Neural cell (in vitro differentiated cells): ENCODE measurements at regions not wholly inside any gene's neighbourhood (a gene's known extent, or its start where the extent isn't known, plus 50 kb on each side); places are given as distances from the start of the nearest gene placed in this dataset.

ENCODE experiments used
- H2AFZ ChIP-seq: fragments of 200-600, 300-800 bp; sonication (generic), shearing (Covaris generic); 2 replicates; pipeline ENCODE4 v1.6.0; 2014; ENCODE audit warnings: low read depth, mild to moderate bottlenecking, antibody characterized with exemption, low read length, moderate library complexity
- H3F3A ChIP-seq: fragments of 200-600 bp; shearing (Covaris generic); 2 replicates; pipeline ENCODE4 v1.6.1; 2016; ENCODE audit warnings: mild to moderate bottlenecking, moderate library complexity, mixed read lengths, antibody characterized with exemption, low read length; ENCODE audit not compliant: insufficient read depth, poor library complexity, severe bottlenecking
- H3K27ac ChIP-seq: fragments of 200-600, 300-800 bp; sonication (generic), shearing (Covaris generic); 2 replicates; pipeline ENCODE4 v1.5.1; 2014; ENCODE audit warnings: mild to moderate bottlenecking, low read length, moderate library complexity
- H3K27me3 ChIP-seq: fragments of 300-800, 200-600 bp; sonication (generic), shearing (Covaris generic); 2 replicates; pipeline ENCODE4 v1.6.0; 2014; ENCODE audit warnings: mild to moderate bottlenecking, low read depth, low read length, moderate library complexity; ENCODE audit not compliant: insufficient read depth
- H3K36me3 ChIP-seq: fragments of 300-800, 200-600 bp; sonication (generic), shearing (Covaris generic); 2 replicates; pipeline ENCODE4 v1.5.1; 2014; ENCODE audit warnings: mild to moderate bottlenecking, antibody characterized with exemption, low read length, moderate library complexity; ENCODE audit not compliant: insufficient read depth
- H3K4me2 ChIP-seq: fragments of 300-800, 200-600 bp; sonication (generic), shearing (Covaris generic); 2 replicates; pipeline ENCODE4 v1.6.0; 2014; ENCODE audit warnings: mild to moderate bottlenecking, low read length
- H3K4me3 ChIP-seq: fragments of 300-800, 200-600 bp; sonication (generic), shearing (Covaris generic); 2 replicates; pipeline ENCODE4 v1.5.1; 2014; ENCODE audit warnings: mild to moderate bottlenecking, low read length, moderate library complexity
- H3K79me2 ChIP-seq: fragments of 200-600 bp; shearing (Covaris generic); replicated peaks from 2 replicates; pipeline ENCODE4 v1.6.0; 2014; ENCODE audit warnings: mild to moderate bottlenecking, low read length, moderate library complexity; ENCODE audit not compliant: insufficient read depth
- H3K9ac ChIP-seq: fragments of 300-800, 200-600 bp; sonication (generic), shearing (Covaris generic); 2 replicates; pipeline ENCODE4 v1.6.1; 2016; ENCODE audit warnings: mild to moderate bottlenecking, low read length, mixed read lengths
- H3K9me2 ChIP-seq: fragments of 200-600 bp; shearing (Covaris generic); 2 replicates; pipeline ENCODE4 v1.6.1; 2016; ENCODE audit warnings: mild to moderate bottlenecking, low read length, mixed read lengths; ENCODE audit not compliant: insufficient read depth
- H3K9me3 ChIP-seq: fragments of 200-600, 300-800 bp; sonication (generic), shearing (Covaris generic); 2 replicates; pipeline ENCODE4 v1.6.1; 2016; ENCODE audit warnings: mild to moderate bottlenecking, mixed run types, low read length, moderate library complexity, mixed read lengths
- H4K20me1 ChIP-seq: fragments of 200-600 bp; shearing (Covaris generic); 2 replicates; pipeline ENCODE4 v1.6.1; 2016; ENCODE audit warnings: mild to moderate bottlenecking, mixed run types; ENCODE audit not compliant: insufficient read depth
- CTCF ChIP-seq: fragments of 450-650 bp; IDR thresholded peaks from 2 replicates; pipeline ENCODE4 v1.5.1; 2014; ENCODE audit warnings: antibody characterized with exemption, mild to moderate bottlenecking, moderate library complexity; ENCODE audit not compliant: poor library complexity, severe bottlenecking
- EP300 ChIP-seq: fragments of 450-650 bp; conservative IDR thresholded peaks from 2 replicates; pipeline ENCODE4 v1.6.1; 2014; ENCODE audit warnings: antibody characterized with exemption, mild to moderate bottlenecking, moderate library complexity; ENCODE audit not compliant: poor library complexity, severe bottlenecking
- EZH2 ChIP-seq: fragments of 200-600, 300-800 bp; shearing (Covaris generic), sonication (generic); IDR thresholded peaks from 2 replicates; pipeline ENCODE4 v1.6.1; 2014; ENCODE audit warnings: antibody characterized with exemption, low read length, borderline replicate concordance, mild to moderate bottlenecking; ENCODE audit not compliant: insufficient read depth, poor library complexity, severe bottlenecking
- MXI1 ChIP-seq: fragments of 450-650 bp; conservative IDR thresholded peaks from 2 replicates; pipeline ENCODE4 v1.6.1; 2014; ENCODE audit warnings: antibody characterized with exemption, mild to moderate bottlenecking; ENCODE audit not compliant: poor library complexity, severe bottlenecking
- POLR2AphosphoS5 ChIP-seq: IDR thresholded peaks from 2 replicates; pipeline ENCODE4 v1.6.1; 2012
- RAD21 ChIP-seq: fragments of 450-650 bp; conservative IDR thresholded peaks from 2 replicates; pipeline ENCODE4 v1.6.1; 2014; ENCODE audit warnings: antibody characterized with exemption, mild to moderate bottlenecking, moderate library complexity
- REST ChIP-seq: IDR thresholded peaks from 2 replicates; pipeline ENCODE4 v1.6.1; 2012; ENCODE audit warnings: borderline replicate concordance
- SMC3 ChIP-seq: fragments of 450-650 bp; conservative IDR thresholded peaks from 2 replicates; pipeline ENCODE4 v1.6.1; 2014; ENCODE audit warnings: antibody characterized with exemption, mild to moderate bottlenecking, moderate library complexity; ENCODE audit not compliant: poor library complexity
- TAF1 ChIP-seq: IDR thresholded peaks from 2 replicates; pipeline ENCODE4 v1.6.1; 2012; ENCODE audit warnings: low read depth

GRCh38 chr2:41913311-41913710 lies 134.5 kb upstream of the PKDCC start:
- Histone ChIP-seq H3K9me2 (no peaks in the 10 kb centered on the region), H3K4me3 (no peak overlapping the region), H3K79me2 (no peaks in the 10 kb centered on the region), H3K4me2 (no peak overlapping the region), H3F3A (no peaks in the 10 kb centered on the region), H3K9ac (no peak overlapping the region), H3K36me3 (no peaks in the 10 kb centered on the region), H4K20me1 (no peaks in the 10 kb centered on the region), H2AFZ (no peak overlapping the region), H3K9me3 (no peaks in the 10 kb centered on the region), H3K27ac (no peak overlapping the region), H3K27me3 (no peaks in the 10 kb centered on the region)
- TF ChIP-seq EZH2 (no peak), SMC3 (no peak)

- Histone ChIP-seq H3K9ac (no peak overlapping the region), H3K79me2 (no peaks in the 10 kb centered on the region), H4K20me1 (no peaks in the 10 kb centered on the region), H3K27me3 (no peaks in the 10 kb centered on the region), H3K36me3 (no peaks in the 10 kb centered on the region), H3K4me2 (no peak overlapping the region), H2AFZ (no peak overlapping the region), H3F3A (no peaks in the 10 kb centered on the region), H3K9me2 (no peaks in the 10 kb centered on the region), H3K27ac (no peak overlapping the region), H3K4me3 (no peak overlapping the region), H3K9me3 (no peaks in the 10 kb centered on the region)
- TF ChIP-seq RAD21 (no peak), POLR2AphosphoS5 (no peak), CTCF (no peak), REST (no peak), SMC3 (no peak), EZH2 (no peak), TAF1 (no peak), EP300 (no peak), MXI1 (no peak)
Observed at GRCh38 chr2:41913921-41914609, 133.8 kb upstream of the PKDCC start.

- Histone ChIP-seq H3K9me3 (no peaks in the 10 kb centered on the region), H3K4me2 (no peak overlapping the region), H3K27me3 (no peaks in the 10 kb centered on the region), H2AFZ (no peak overlapping the region), H4K20me1 (no peaks in the 10 kb centered on the region), H3F3A (no peaks in the 10 kb centered on the region), H3K4me3 (no peak overlapping the region), H3K27ac (no peak overlapping the region), H3K79me2 (no peaks in the 10 kb centered on the region), H3K9me2 (no peaks in the 10 kb centered on the region), H3K36me3 (no peaks in the 10 kb centered on the region), H3K9ac (no peak overlapping the region)
- TF ChIP-seq POLR2AphosphoS5: no peak
- TF ChIP-seq EZH2: no peak
- TF ChIP-seq REST: no peak
- TF ChIP-seq EP300: no peak
Observed at GRCh38 chr2:41914936-41915335, 132.9 kb upstream of the PKDCC start.
